WERI-Rb-1 (cell line): ENCODE measurements at regions not wholly inside any gene's neighbourhood (a gene's known extent, or its start where the extent isn't known, plus 50 kb on each side); places are given as distances from the start of the nearest gene placed in this dataset.

Source experiments
- DNase-seq: peaks from one replicate; pipeline ENCODE4 v3.0.0-alpha.2; 2020
- H3K27ac ChIP-seq: fragments of 250-450 bp; sonication (Bioruptor Pico); 2 replicates; pipeline ENCODE4 v1.5.1; 2020; ENCODE audit warnings: mild to moderate bottlenecking, moderate library complexity
- H3K27me3 ChIP-seq: fragments of 250-450 bp; sonication (Bioruptor Pico); 2 replicates; pipeline ENCODE4 v1.5.1; 2021; ENCODE audit warnings: mild to moderate bottlenecking, low read depth, moderate library complexity; ENCODE audit not compliant: insufficient read depth, severe bottlenecking
- H3K36me3 ChIP-seq: fragments of 250-450 bp; sonication (Bioruptor Pico); 2 replicates; pipeline ENCODE4 v1.5.1; 2020; ENCODE audit warnings: mild to moderate bottlenecking, moderate library complexity
- H3K4me3 ChIP-seq: 2 replicates; pipeline ENCODE4 v1.5.1; 2011; ENCODE audit warnings: low read depth, mild to moderate bottlenecking, control low read depth, low read length
- H3K9me3 ChIP-seq: fragments of 250-450 bp; sonication (Bioruptor Pico); 2 replicates; pipeline ENCODE4 v1.5.1; 2021; ENCODE audit warnings: mild to moderate bottlenecking, moderate library complexity; ENCODE audit not compliant: severe bottlenecking
- CTCF ChIP-seq: IDR thresholded peaks from 2 replicates; pipeline ENCODE4 v1.5.1; 2011; ENCODE audit warnings: low read depth, mild to moderate bottlenecking, control low read depth, inconsistent platforms, low read length

GRCh38 chr1:244114892-244115291 is 63.8 kb downstream of the ZBTB18 start:
- H3K27me3 ChIP-seq: no peaks in the 10 kb centered on the region
- no peak for DNase-seq
- H3K4me3 ChIP-seq: no peak overlapping the region
- no peak overlapping the region for H3K27ac ChIP-seq
- TF ChIP-seq CTCF: no peak
- no peaks in the 10 kb centered on the region for H3K36me3 ChIP-seq
- no peaks in the 10 kb centered on the region for H3K9me3 ChIP-seq

DNA sequence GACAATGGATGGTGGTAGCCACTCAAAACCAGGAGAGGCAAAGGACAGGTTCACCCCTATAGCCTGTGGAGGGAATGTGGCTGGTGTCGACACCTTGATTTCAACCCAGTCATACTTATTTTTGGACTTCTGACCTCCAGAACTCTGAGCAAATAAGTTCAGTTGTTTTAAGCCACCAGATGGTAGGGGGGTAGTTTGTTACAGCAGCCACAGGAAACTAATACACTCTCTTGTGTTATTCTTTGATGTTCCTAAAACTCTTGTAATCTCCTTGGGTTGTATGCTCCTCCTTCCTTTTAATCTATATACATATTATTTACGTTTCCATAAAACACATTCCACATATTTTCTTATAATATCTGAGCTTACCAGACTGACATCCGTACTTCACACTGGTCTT is 65.9 kb downstream of the ZBTB18 start:
- H3K36me3 ChIP-seq: no peaks in the 10 kb centered on the region
- no peak for TF ChIP-seq CTCF
- DNase-seq: no peak
- H3K27ac ChIP-seq: no peak overlapping the region
- no peaks in the 10 kb centered on the region for H3K9me3 ChIP-seq
- H3K27me3 ChIP-seq: no peaks in the 10 kb centered on the region
- no peak overlapping the region for H3K4me3 ChIP-seq

- no peaks in the 10 kb centered on the region for H3K36me3 ChIP-seq
- TF ChIP-seq CTCF: no peak
- no peaks in the 10 kb centered on the region for H3K9me3 ChIP-seq
- DNase-seq: no peak
- H3K27me3 ChIP-seq: no peaks in the 10 kb centered on the region
- H3K4me3 ChIP-seq: no peak overlapping the region
- H3K27ac ChIP-seq: no peak overlapping the region
Measured at GRCh38 chr1:244118109-244118761, 67.2 kb downstream of the ZBTB18 start.

- TF ChIP-seq CTCF: no peak
- no peak overlapping the region for H3K27ac ChIP-seq
- no peaks in the 10 kb centered on the region for H3K9me3 ChIP-seq
- no peak for DNase-seq
- H3K36me3 ChIP-seq: no peaks in the 10 kb centered on the region
- H3K4me3 ChIP-seq: no peak overlapping the region
- no peaks in the 10 kb centered on the region for H3K27me3 ChIP-seq
Measured at GRCh38 chr1:244128591-244129383, 77.7 kb downstream of the ZBTB18 start.

GRCh38 chr1:244137276-244137675 is 86.2 kb downstream of the ZBTB18 start:
- no peak for DNase-seq
- no peaks in the 10 kb centered on the region for H3K27me3 ChIP-seq
- H3K27ac ChIP-seq: no peak overlapping the region
- no peak for TF ChIP-seq CTCF
- no peak overlapping the region for H3K4me3 ChIP-seq
- H3K9me3 ChIP-seq: no peaks in the 10 kb centered on the region
- no peaks in the 10 kb centered on the region; the same call in 1 of the 2 replicates for H3K36me3 ChIP-seq
